Liver (tissue), 3 donors: ENCODE measurements at regions not wholly inside any gene's neighbourhood (a gene's known extent, or its start where the extent isn't known, plus 50 kb on each side); places are given as distances from the start of the nearest gene placed in this dataset.

Experiments
- EGR1 ChIP-seq, 2 donors: IDR thresholded peaks; 2 replicates each; pipeline ENCODE4 v1.6.1; 2016 to 2018; ENCODE audit warnings: antibody characterized with exemption in 2 of 2, low read depth in 2 of 2
- FOXA1 ChIP-seq: IDR thresholded peaks from 2 replicates; pipeline ENCODE4 v1.6.1; 2016; ENCODE audit warnings: antibody characterized with exemption
- GABPA ChIP-seq, 2 donors: IDR thresholded peaks in 1 of 2; conservative IDR thresholded peaks in 1 of 2; 2 replicates each; pipeline ENCODE4 v1.6.1; 2016; ENCODE audit warnings: antibody characterized with exemption in 2 of 2, mild to moderate bottlenecking in 1 of 2, moderate library complexity in 1 of 2
- HNF4A ChIP-seq, 2 donors: conservative IDR thresholded peaks; 2 replicates each; pipeline ENCODE4 v1.6.1; 2016; ENCODE audit warnings: antibody characterized with exemption in 2 of 2, mild to moderate bottlenecking in 2 of 2
- NR2F2 ChIP-seq: IDR thresholded peaks from 2 replicates; pipeline ENCODE4 v1.6.1; 2016; ENCODE audit warnings: antibody characterized with exemption
- RAD21 ChIP-seq, 2 donors: IDR thresholded peaks; 2 replicates each; pipeline ENCODE4 v1.6.1; 2016; ENCODE audit warnings: antibody characterized with exemption in 2 of 2, mild to moderate bottlenecking in 2 of 2
- RXRA ChIP-seq, 2 donors: IDR thresholded peaks; 2 replicates each; pipeline ENCODE4 v1.6.1; 2017 to 2018; ENCODE audit warnings: antibody characterized with exemption in 2 of 2, mild to moderate bottlenecking in 1 of 2
- SP1 ChIP-seq: IDR thresholded peaks from 2 replicates; pipeline ENCODE4 v1.6.1; 2018; ENCODE audit warnings: antibody characterized with exemption, mild to moderate bottlenecking
- YY1 ChIP-seq: IDR thresholded peaks from 2 replicates; pipeline ENCODE4 v1.6.1; 2016; ENCODE audit warnings: antibody characterized with exemption, mild to moderate bottlenecking
- TF ChIP-seq, protein P1 (sequence below): fragments of 150-350 bp; IDR thresholded peaks from 2 replicates; pipeline ENCODE4 v1.5.1; 2017; ENCODE audit warnings: improper control_type of control experiment, low read depth, low read length; ENCODE audit not compliant: missing input control
- TF ChIP-seq, protein P2 (sequence below): IDR thresholded peaks from 2 replicates; pipeline ENCODE4 v1.6.1; 2016; ENCODE audit warnings: antibody characterized with exemption
- TF ChIP-seq, protein P3 (sequence below): IDR thresholded peaks from 2 replicates; pipeline ENCODE4 v1.6.1; 2016; ENCODE audit warnings: antibody characterized with exemption
- TF ChIP-seq, protein P4 (sequence below): IDR thresholded peaks from 2 replicates; pipeline ENCODE4 v1.6.1; 2016; ENCODE audit warnings: antibody characterized with exemption, mild to moderate bottlenecking
- TF ChIP-seq, protein P5 (sequence below): IDR thresholded peaks from 2 replicates; pipeline ENCODE4 v1.6.1; 2016; ENCODE audit warnings: antibody characterized with exemption
- donor health status: healthy.
- donor health status: healthy.

DNA sequence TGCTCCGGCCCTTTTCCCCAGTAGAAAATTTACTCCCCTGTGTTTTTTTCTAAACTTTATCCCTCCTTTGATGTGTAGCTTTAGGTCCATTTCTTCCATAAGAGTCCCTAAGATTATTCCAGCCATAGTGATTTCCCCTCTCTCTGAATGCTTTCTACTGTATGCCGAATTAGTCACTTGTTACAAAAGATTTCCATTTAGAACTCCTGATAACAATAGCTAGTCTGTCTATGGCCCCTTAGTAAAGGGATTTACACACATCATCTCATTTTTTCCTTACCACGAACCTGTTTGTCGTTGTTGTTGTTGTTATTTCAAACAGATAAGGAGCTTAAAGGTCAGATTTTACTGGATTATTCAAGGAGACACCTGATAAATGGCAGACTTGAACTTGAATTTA lies 256.1 kb downstream of the PAX3 start:
- TF ChIP-seq YY1 (no peak), SP1 (no peak), FOXA1 (no peak), RAD21 (IDR thresholded peaks at IDR 0.05) (no peak), GABPA (IDR thresholded peaks at IDR 0.05 in 1 of 2, conservative IDR thresholded peaks at IDR 0.05 in 1 of 2) (no peak), EGR1 (IDR thresholded peaks at IDR 0.05; ENCODE audit: low read depth in 2 of 2) (no peak), NR2F2 (no peak), HNF4A (conservative IDR thresholded peaks at IDR 0.05) (no peak), RXRA (IDR thresholded peaks at IDR 0.05) (no peak)
- TF ChIP-seq, protein P1, sequence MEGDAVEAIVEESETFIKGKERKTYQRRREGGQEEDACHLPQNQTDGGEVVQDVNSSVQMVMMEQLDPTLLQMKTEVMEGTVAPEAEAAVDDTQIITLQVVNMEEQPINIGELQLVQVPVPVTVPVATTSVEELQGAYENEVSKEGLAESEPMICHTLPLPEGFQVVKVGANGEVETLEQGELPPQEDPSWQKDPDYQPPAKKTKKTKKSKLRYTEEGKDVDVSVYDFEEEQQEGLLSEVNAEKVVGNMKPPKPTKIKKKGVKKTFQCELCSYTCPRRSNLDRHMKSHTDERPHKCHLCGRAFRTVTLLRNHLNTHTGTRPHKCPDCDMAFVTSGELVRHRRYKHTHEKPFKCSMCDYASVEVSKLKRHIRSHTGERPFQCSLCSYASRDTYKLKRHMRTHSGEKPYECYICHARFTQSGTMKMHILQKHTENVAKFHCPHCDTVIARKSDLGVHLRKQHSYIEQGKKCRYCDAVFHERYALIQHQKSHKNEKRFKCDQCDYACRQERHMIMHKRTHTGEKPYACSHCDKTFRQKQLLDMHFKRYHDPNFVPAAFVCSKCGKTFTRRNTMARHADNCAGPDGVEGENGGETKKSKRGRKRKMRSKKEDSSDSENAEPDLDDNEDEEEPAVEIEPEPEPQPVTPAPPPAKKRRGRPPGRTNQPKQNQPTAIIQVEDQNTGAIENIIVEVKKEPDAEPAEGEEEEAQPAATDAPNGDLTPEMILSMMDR = no peak
- TF ChIP-seq, protein P2, sequence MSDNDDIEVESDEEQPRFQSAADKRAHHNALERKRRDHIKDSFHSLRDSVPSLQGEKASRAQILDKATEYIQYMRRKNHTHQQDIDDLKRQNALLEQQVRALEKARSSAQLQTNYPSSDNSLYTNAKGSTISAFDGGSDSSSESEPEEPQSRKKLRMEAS = no peak
- TF ChIP-seq, protein P3, sequence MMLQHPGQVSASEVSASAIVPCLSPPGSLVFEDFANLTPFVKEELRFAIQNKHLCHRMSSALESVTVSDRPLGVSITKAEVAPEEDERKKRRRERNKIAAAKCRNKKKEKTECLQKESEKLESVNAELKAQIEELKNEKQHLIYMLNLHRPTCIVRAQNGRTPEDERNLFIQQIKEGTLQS = no peak
- TF ChIP-seq, protein P4, sequence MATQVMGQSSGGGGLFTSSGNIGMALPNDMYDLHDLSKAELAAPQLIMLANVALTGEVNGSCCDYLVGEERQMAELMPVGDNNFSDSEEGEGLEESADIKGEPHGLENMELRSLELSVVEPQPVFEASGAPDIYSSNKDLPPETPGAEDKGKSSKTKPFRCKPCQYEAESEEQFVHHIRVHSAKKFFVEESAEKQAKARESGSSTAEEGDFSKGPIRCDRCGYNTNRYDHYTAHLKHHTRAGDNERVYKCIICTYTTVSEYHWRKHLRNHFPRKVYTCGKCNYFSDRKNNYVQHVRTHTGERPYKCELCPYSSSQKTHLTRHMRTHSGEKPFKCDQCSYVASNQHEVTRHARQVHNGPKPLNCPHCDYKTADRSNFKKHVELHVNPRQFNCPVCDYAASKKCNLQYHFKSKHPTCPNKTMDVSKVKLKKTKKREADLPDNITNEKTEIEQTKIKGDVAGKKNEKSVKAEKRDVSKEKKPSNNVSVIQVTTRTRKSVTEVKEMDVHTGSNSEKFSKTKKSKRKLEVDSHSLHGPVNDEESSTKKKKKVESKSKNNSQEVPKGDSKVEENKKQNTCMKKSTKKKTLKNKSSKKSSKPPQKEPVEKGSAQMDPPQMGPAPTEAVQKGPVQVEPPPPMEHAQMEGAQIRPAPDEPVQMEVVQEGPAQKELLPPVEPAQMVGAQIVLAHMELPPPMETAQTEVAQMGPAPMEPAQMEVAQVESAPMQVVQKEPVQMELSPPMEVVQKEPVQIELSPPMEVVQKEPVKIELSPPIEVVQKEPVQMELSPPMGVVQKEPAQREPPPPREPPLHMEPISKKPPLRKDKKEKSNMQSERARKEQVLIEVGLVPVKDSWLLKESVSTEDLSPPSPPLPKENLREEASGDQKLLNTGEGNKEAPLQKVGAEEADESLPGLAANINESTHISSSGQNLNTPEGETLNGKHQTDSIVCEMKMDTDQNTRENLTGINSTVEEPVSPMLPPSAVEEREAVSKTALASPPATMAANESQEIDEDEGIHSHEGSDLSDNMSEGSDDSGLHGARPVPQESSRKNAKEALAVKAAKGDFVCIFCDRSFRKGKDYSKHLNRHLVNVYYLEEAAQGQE = no peak
- TF ChIP-seq, protein P5, sequence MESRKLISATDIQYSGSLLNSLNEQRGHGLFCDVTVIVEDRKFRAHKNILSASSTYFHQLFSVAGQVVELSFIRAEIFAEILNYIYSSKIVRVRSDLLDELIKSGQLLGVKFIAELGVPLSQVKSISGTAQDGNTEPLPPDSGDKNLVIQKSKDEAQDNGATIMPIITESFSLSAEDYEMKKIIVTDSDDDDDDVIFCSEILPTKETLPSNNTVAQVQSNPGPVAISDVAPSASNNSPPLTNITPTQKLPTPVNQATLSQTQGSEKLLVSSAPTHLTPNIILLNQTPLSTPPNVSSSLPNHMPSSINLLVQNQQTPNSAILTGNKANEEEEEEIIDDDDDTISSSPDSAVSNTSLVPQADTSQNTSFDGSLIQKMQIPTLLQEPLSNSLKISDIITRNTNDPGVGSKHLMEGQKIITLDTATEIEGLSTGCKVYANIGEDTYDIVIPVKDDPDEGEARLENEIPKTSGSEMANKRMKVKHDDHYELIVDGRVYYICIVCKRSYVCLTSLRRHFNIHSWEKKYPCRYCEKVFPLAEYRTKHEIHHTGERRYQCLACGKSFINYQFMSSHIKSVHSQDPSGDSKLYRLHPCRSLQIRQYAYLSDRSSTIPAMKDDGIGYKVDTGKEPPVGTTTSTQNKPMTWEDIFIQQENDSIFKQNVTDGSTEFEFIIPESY = no peak
